GM18873 (cell line): ENCODE measurements at regions not wholly inside any gene's neighbourhood (a gene's known extent, or its start where the extent isn't known, plus 50 kb on each side); places are given as distances from the start of the nearest gene placed in this dataset.

ENCODE experiments used
- ATAC-seq: cut with Tn5 transposase; IDR thresholded peaks from one replicate; pipeline ENCODE4 v1.9.1; 2021; ENCODE audit warnings: mild to moderate bottlenecking, moderate library complexity, moderate number of reproducible peaks; ENCODE audit not compliant: unreplicated experiment, low FRiP score

GRCh38 chr2:42944779-42945415 is 152.5 kb upstream of the HAAO start:
- no peak for ATAC-seq

- ATAC-seq: no peak
Observed at GRCh38 chr2:42942990-42943493, 150.7 kb upstream of the HAAO start.

- no peak for ATAC-seq
Observed at GRCh38 chr2:42942214-42942989, 150.0 kb upstream of the HAAO start.

- no peak for ATAC-seq
Observed at GRCh38 chr2:42941633-42942176, 149.3 kb upstream of the HAAO start.

- ATAC-seq: no peak
Observed at GRCh38 chr2:42939411-42940206, 147.2 kb upstream of the HAAO start.

GRCh38 chr2:42938671-42939370 is 146.4 kb upstream of the HAAO start:
- ATAC-seq: no peak

- no peak for ATAC-seq
Observed at GRCh38 chr2:42937171-42937875, 144.9 kb upstream of the HAAO start.

- no peak for ATAC-seq
Observed at GRCh38 chr2:42935692-42936671, 143.6 kb upstream of the HAAO start.

GRCh38 chr2:42934580-42935186 is 142.3 kb upstream of the HAAO start:
- ATAC-seq: no peak

- ATAC-seq: no peak
Observed at GRCh38 chr2:42933824-42934254, 141.5 kb upstream of the HAAO start.

- ATAC-seq: no peak
Observed at GRCh38 chr2:42932271-42933151, 140.1 kb upstream of the HAAO start.

GRCh38 chr2:42931818-42932195 is 139.4 kb upstream of the HAAO start:
- no peak for ATAC-seq

GRCh38 chr2:42931146-42931817 is 138.9 kb upstream of the HAAO start:
- ATAC-seq: no peak

GRCh38 chr2:42930025-42930581 is 137.7 kb upstream of the HAAO start:
- no peak for ATAC-seq

GRCh38 chr2:42929546-42930024 is 137.2 kb upstream of the HAAO start:
- ATAC-seq: no peak
